Dendritic cell treated with granulocyte-macrophage colony-stimulating factor and Interleukin-4, amounts not matched to agents 40 ng/mL and 50 ng/mL, for 4 days (primary cell): ENCODE measurements at regions not wholly inside any gene's neighbourhood (a gene's known extent, or its start where the extent isn't known, plus 50 kb on each side); places are given as distances from the start of the nearest gene placed in this dataset.

Experiments
- H3K27ac Mint-ChIP-seq: one replicate; pipeline ENCODE4 v1.8.0; 2022; ENCODE audit warnings: mild to moderate bottlenecking, mixed read lengths
- H3K27me3 Mint-ChIP-seq: one replicate; pipeline ENCODE4 v1.8.0; 2022; ENCODE audit warnings: mild to moderate bottlenecking, mixed read lengths
- H3K36me3 Mint-ChIP-seq: one replicate; pipeline ENCODE4 v1.8.0; 2022; ENCODE audit warnings: low read depth, mixed read lengths
- H3K4me1 Mint-ChIP-seq: one replicate; pipeline ENCODE4 v1.8.0; 2022; ENCODE audit warnings: low read depth, mixed read lengths
- H3K4me3 Mint-ChIP-seq: one replicate; pipeline ENCODE4 v1.8.0; 2022; ENCODE audit warnings: mild to moderate bottlenecking, moderate library complexity, mixed read lengths
- H3K9me3 Mint-ChIP-seq: one replicate; pipeline ENCODE4 v1.8.0; 2022; ENCODE audit warnings: mixed read lengths
- intact Hi-C: fragments of 100-400 bp; cut with micrococcal nuclease; formaldehyde crosslinking; loops from one replicate; pipeline ENCODE4 v1.15.0; 2022

DNA sequence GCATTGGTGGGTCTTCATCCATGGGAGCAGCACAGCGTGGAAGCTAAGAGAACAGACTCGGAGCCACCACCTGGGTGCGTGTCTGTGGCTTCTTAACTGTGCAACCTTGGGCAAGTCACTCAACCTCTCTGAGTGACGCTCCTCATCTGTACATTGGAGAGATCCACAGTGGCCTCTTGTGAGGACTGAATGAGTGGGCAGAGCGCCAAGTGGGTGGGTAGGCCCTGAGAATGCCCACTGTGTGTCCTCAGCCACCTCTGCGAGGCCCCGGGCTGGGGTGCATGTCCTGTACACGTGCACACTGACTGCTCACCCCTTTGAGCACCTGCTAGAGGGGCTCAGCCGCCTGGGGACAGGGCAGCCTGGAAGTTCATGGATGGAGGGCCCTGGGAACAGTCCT lies 99.6 kb upstream of the PRR23E start:
- no peaks in the 10 kb centered on the region for H3K4me1 Mint-ChIP-seq
- no peaks in the 10 kb centered on the region for H3K9me3 Mint-ChIP-seq
- H3K27ac Mint-ChIP-seq: no peak overlapping the region
- H3K36me3 Mint-ChIP-seq: no peaks in the 10 kb centered on the region
- intact Hi-C loops: no loop called here
- H3K4me3 Mint-ChIP-seq: no peak overlapping the region
- H3K27me3 Mint-ChIP-seq: peaks cover 2% of the 10 kb centered on the region

DNA sequence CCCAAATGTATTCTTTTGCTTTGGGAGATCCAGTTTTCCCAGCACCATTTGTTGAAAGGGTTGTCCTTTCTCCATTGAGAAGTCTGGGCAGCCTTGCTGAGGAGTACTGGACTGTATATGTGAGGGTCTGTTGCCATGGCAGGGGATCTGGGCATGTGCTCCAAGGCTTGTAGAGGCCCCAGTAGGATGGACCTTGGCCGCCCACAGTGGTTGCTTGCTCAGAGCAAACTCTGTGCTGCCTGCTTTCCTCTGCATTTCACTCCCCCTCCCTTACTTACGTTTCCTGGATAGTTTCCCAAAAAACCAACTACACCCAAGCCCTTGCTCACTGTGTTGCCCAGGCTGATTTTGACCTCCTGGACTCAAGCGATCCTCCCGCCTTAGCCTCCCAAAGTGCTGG lies 97.2 kb upstream of the PRR23E start:
- H3K4me3 Mint-ChIP-seq: no peak overlapping the region
- no peaks in the 10 kb centered on the region for H3K4me1 Mint-ChIP-seq
- no peak overlapping the region for H3K27ac Mint-ChIP-seq
- intact Hi-C loops: no loop called here
- H3K27me3 Mint-ChIP-seq: no peaks in the 10 kb centered on the region
- no peaks in the 10 kb centered on the region for H3K36me3 Mint-ChIP-seq
- H3K9me3 Mint-ChIP-seq: no peaks in the 10 kb centered on the region

DNA sequence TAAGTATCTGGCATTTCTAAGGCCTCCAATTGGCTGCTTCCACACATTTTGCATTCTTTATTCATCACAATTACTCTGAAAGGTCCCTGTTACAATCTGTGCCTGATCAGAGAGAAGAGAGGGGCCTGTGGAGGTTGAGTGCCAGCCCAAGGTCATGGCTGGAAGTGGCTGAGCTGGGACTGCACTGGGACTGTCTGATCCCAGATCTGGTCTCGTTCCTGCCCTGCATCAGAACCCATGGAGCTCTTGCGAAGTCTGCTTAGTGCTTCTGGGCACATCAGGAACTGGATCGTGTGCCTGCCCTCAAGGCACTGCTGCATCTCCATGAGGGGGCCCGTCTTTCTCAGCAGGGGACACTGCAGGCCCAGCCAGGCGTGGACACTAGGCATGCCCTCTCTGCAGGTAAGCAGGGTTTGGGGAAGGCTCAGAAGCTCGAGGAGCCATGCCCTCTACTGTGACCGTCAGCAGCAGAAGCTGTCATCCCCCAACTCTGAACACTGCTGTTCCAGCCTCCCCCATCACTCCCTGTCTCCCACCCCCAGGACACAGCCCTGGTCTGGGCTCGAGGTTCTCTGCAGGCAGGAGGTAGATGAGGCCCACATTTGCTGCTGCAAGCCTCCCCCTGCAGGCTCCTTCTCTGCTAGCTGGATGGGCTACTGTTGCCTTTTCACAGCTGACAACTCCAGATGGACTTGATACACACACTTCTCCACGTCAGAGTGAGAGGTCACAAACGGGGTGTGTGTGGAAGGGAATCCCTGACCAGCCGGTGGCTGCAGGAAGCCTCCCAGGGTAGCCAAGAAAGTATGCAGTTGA lies 96.5 kb upstream of the PRR23E start:
- Mint-ChIP-seq H3K27ac (no peak overlapping the region), H3K9me3 (no peaks in the 10 kb centered on the region), H3K27me3 (no peaks in the 10 kb centered on the region), H3K36me3 (no peaks in the 10 kb centered on the region), H3K4me1 (no peaks in the 10 kb centered on the region), H3K4me3 (no peak overlapping the region)
- intact Hi-C loops: no loop called here

DNA sequence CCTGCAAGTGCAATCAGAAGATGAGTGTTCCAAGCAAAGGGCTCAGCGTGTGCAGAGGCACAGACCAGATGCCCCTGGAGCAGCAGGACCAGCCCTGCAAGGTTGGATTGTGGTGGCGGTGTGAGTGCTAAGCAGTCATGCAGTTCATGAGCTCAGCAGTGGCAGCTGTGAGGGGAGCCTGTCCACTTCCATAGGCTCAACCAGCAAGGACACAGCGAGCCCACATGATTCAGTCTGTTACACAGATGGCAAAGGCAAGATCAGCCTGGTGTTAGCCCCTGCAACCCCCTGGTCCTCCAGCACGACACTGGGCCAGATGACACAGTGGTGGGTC lies 95.9 kb upstream of the PRR23E start:
- H3K4me3 Mint-ChIP-seq: no peak overlapping the region

DNA sequence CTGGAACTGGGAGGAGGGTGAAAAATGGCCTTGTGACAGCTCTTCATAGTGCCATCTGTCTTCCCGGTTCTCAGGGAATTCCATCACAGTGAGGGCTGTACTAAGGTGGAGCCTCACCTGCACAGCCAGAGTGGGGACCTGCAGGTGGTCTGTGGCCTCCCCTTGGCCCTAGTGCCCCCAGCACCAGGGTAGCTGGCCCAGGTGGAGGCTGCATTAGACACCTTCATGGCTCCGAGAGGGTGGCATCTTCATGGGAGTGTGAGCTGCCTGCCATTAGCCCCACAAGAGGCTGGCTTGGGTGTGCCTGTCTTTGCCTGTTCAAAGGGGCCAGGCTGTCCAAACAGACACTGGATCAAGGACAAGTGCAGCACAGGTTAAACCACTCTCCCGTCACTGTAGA lies 95.5 kb upstream of the PRR23E start:
- H3K4me3 Mint-ChIP-seq: no peak overlapping the region
- intact Hi-C loops: no loop called here
- no peaks in the 10 kb centered on the region for H3K27me3 Mint-ChIP-seq
- H3K4me1 Mint-ChIP-seq: no peaks in the 10 kb centered on the region
- H3K9me3 Mint-ChIP-seq: no peaks in the 10 kb centered on the region
- no peaks in the 10 kb centered on the region for H3K36me3 Mint-ChIP-seq
- no peak overlapping the region for H3K27ac Mint-ChIP-seq

More for the DNA sequence above, 95.9 kb upstream of the PRR23E start:
- intact Hi-C loops: no loop called here
- Mint-ChIP-seq H3K36me3 (no peaks in the 10 kb centered on the region), H3K27ac (no peak overlapping the region), H3K27me3 (no peaks in the 10 kb centered on the region), H3K9me3 (no peaks in the 10 kb centered on the region), H3K4me1 (no peaks in the 10 kb centered on the region)

DNA sequence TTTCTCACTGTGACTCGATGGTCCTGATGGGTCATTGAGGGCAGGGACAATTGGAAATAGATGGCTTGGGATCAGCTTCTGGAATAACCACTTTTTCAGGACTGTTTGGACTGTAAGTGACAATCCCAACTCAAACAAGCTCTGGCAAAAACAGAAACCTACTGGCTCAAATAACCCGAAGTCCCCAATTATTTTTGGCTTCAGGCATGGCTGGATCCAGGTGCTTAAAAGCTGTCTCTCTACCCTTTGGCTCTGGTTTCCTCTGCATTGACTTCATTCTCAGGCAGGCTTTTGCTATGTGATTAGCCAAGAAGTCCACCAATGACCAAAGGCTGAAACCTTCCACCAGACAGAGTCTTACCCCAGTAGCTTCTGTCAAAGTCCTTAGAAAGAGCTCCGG lies 92.9 kb upstream of the PRR23E start:
- no peak overlapping the region for H3K27ac Mint-ChIP-seq
- intact Hi-C loops: no loop called here
- H3K9me3 Mint-ChIP-seq: no peaks in the 10 kb centered on the region
- H3K36me3 Mint-ChIP-seq: no peaks in the 10 kb centered on the region
- peaks cover 2% of the 10 kb centered on the region for H3K27me3 Mint-ChIP-seq
- no peaks in the 10 kb centered on the region for H3K4me1 Mint-ChIP-seq
- H3K4me3 Mint-ChIP-seq: no peak overlapping the region

DNA sequence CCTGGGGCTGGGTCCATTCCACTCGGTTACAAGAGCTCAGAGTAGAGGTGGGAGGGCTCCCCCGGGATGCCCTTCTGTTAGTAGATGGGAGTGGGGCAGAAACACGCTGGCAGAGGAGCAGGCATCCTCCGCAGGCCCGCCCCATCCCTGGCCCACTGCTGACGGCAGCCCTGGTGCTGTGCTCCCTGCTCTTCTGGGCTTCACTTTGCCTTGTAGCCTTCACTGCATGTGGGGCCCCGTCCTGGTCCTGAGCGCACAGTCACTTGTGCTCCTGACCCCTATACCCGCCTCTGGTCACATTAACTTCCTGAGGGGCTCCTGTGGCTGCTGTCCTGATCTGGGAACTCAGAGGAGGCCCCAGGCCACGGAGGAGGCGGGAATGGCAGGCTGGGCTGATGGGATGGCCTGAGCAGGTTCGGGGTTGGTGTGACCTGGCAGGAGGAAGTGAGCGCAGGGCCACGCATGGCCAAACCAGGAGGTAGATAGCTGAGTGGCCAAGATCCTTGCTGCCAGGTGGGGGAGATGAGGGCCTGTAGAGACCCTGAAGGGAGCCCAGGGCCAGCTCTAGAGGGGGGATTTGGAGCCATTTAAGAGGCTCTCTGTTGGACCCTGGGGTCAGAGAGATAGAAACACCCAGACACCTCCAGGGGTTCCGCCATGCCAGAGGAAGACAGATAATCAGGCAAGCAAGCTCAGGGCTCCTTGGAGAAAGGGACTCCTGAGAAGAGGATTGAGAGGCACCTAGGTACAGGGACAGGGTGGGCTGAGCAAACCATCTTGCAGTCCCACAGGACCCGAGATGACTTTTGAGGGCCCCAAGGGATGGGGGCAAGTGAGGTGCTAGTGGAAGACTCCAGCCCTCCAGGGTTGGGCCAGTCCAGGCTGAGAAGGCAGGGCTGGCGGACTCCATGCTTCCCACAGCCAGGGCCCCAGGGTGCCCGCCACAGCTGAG lies 92.2 kb upstream of the PRR23E start:
- Mint-ChIP-seq H3K27me3 (peaks cover 2% of the 10 kb centered on the region), H3K9me3 (no peaks in the 10 kb centered on the region), H3K4me1 (no peaks in the 10 kb centered on the region), H3K36me3 (no peaks in the 10 kb centered on the region), H3K27ac (no peak overlapping the region), H3K4me3 (no peak overlapping the region)
- intact Hi-C loops: no loop called here

DNA sequence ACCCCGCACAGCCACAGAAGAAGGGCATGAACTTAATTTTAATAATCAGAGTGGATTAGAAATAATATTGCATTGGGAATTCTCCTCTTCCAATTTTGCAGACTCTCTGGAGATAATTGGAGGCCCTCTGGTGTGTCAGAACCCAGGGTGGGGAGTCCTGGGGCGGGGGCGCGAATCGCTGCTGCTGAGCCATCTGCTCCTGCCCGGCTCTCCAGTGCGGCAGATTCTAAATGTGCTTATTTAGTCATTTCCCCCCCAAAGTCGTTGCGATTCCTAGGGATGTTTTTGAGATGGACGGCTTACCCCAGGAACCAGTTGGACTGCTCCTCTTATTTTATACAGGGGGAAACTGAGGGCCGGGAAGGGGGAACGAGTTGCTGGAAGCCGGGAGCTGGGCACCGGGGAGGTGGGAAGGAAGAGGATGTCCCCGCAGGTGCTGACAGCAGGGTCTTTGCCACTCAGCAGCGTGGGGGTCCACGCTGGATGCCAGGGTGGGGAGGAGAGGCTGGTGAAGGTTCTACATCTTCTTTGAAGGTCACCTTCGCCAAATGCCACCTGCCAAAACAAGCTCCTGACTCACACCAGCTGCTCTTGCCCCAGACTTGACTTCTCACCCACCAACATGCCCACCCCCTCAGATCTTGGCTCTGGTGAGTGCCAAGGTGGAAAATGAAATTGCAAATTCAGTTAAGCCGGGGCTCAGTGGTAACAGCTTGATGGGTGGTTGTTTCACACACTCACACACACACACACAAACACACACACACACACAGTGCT lies 91.3 kb upstream of the PRR23E start:
- no peak overlapping the region for H3K27ac Mint-ChIP-seq
- H3K9me3 Mint-ChIP-seq: no peaks in the 10 kb centered on the region

DNA sequence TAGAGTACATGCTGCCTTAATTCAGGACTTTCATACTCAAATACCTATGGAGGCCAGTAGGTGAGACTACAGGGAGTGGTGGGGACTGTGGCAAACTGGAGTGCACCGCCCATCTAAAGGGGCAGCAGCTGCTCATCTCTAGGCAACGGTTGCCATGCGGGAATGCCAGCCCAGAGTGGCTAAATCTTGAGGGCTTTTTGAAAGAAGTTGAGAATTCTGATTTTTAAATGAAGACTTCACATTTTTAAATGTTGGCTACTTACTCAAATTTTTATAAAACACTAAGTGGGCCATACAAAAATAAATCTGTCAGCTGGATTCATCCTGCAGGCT lies 90.8 kb upstream of the PRR23E start:
- Mint-ChIP-seq H3K27me3 (peaks cover 2% of the 10 kb centered on the region), H3K4me3 (no peak overlapping the region), H3K4me1 (no peaks in the 10 kb centered on the region)

More for the DNA sequence above, 91.3 kb upstream of the PRR23E start:
- H3K4me1 Mint-ChIP-seq: no peaks in the 10 kb centered on the region
- H3K27me3 Mint-ChIP-seq: peaks cover 2% of the 10 kb centered on the region
- no peaks in the 10 kb centered on the region for H3K36me3 Mint-ChIP-seq
- no peak overlapping the region for H3K4me3 Mint-ChIP-seq
- intact Hi-C loops: no loop called here

DNA sequence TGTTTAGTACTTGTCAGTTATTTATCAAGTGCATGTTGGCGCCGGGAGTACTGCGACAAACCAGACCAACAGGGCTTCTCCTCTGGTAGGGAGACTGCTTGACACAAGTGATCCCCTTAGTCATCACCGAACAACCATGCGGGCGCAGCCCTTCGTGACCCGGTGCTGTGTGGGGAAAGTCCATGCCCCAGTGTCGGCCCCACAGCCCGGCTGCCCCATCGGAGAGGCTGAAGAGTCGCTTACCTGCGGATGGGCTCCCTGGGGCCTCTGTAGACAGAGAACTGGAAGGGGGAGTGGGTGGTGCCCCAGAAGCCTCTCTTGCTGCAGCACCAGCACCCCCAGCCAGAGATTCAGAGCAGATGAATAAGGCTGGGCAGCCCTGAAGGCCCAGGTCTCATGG lies 90.3 kb upstream of the PRR23E start:
- H3K36me3 Mint-ChIP-seq: no peaks in the 10 kb centered on the region
- H3K4me3 Mint-ChIP-seq: no peak overlapping the region
- no peak overlapping the region for H3K27ac Mint-ChIP-seq
- H3K27me3 Mint-ChIP-seq: peaks cover 2% of the 10 kb centered on the region
- no peaks in the 10 kb centered on the region for H3K9me3 Mint-ChIP-seq
- H3K4me1 Mint-ChIP-seq: no peaks in the 10 kb centered on the region
- intact Hi-C loops: no loop called here

More for the DNA sequence above, 90.8 kb upstream of the PRR23E start:
- no peaks in the 10 kb centered on the region for H3K36me3 Mint-ChIP-seq
- no peak overlapping the region for H3K27ac Mint-ChIP-seq
- H3K9me3 Mint-ChIP-seq: no peaks in the 10 kb centered on the region
- intact Hi-C loops: no loop called here

DNA sequence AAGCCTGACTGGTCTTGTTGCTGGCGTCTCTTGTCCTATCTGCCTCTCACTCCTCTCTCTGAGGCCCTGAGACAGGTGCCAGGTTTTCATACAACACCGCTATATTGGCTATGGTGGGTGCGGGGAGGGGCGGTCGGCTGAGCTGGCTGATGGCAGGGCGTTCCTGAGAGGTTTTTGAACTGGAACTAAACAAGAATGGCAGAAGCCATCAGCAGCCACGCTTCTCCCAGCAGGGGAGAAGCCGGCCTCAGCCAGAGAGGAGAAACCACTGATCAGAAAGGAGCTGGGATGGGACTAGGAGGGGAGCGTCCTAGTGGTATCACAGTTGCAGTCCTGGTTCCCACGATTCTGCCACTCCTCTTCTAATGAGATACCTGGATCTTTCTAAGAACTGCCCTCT lies 89.9 kb upstream of the PRR23E start:
- Mint-ChIP-seq H3K4me3 (no peak overlapping the region), H3K9me3 (no peaks in the 10 kb centered on the region), H3K36me3 (no peaks in the 10 kb centered on the region), H3K27ac (no peak overlapping the region), H3K27me3 (peaks cover 2% of the 10 kb centered on the region), H3K4me1 (no peaks in the 10 kb centered on the region)
- intact Hi-C loops: no loop called here

DNA sequence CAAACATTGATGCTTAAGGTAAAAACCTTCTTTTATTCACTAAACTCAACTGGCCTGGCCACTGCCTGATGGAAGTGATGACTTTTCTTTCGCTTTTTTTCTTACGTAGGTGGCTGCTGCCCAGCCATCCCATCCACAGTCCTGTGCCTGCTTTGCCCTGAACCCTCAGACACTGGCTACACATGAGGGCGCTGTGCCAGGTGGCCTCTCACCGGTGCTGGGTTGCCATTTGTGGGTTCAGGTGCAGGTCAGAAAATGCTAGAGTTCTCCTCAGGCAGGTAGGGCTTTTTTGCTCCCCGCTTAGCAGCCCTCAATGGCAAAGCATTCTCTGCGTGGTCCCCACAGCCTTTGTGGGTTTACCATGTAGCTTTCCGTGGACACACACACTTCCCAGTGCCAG lies 88.3 kb upstream of the PRR23E start:
- H3K9me3 Mint-ChIP-seq: no peaks in the 10 kb centered on the region
- intact Hi-C loops: no loop called here
- H3K27ac Mint-ChIP-seq: no peak overlapping the region
- peaks cover 2% of the 10 kb centered on the region for H3K27me3 Mint-ChIP-seq
- no peaks in the 10 kb centered on the region for H3K4me1 Mint-ChIP-seq
- H3K36me3 Mint-ChIP-seq: no peaks in the 10 kb centered on the region
- no peak overlapping the region for H3K4me3 Mint-ChIP-seq

DNA sequence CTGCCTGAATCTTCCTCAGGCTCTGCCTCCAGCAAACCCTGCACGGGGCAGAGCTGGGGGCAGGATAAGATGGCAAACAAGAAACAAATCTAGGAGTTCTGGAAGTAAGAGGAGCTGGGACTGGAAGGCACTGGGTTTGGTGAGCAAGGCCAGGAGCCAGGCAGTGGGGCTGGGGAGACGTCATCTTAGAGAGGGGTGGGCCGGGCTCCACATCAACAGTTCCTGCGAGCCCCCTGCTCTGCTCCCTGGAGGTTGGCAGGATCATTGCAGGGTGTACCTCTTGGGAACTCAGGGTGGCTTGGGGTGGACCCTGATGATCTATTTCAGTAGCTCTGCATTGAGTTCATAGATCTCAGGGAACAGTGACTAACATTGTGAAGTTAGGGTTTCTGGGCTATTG lies 87.3 kb upstream of the PRR23E start:
- H3K27ac Mint-ChIP-seq: no peak overlapping the region
- no peak overlapping the region for H3K4me3 Mint-ChIP-seq
- peaks cover 5% of the 10 kb centered on the region for H3K27me3 Mint-ChIP-seq
- H3K9me3 Mint-ChIP-seq: no peaks in the 10 kb centered on the region
- intact Hi-C loops: no loop called here
- no peaks in the 10 kb centered on the region for H3K36me3 Mint-ChIP-seq
- H3K4me1 Mint-ChIP-seq: no peaks in the 10 kb centered on the region

DNA sequence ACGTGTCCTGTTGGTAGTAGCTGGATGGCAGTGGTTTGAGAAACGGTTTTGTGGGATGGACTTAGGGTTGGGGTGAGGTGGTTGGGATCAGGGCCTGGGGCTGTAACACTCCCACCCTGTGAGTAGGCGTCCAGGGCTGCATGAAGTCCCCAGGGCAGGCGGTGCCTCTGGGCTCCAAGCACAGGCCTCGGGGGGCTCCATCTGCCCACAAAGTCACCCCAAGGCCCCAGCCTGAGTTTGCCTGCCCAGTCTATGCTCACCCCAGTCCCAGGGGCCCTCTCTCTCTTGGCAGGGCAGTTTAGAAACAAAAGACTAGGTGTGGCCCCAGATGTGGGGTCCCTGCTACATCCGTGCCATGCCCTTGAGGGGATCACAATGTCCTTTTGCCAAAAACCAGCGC lies 86.9 kb upstream of the PRR23E start:
- Mint-ChIP-seq H3K36me3 (no peaks in the 10 kb centered on the region), H3K4me3 (no peak overlapping the region), H3K27me3 (peaks cover 5% of the 10 kb centered on the region), H3K4me1 (no peaks in the 10 kb centered on the region), H3K9me3 (peaks cover under 1% of the 10 kb centered on the region), H3K27ac (no peak overlapping the region)
- intact Hi-C loops: no loop called here
